Bronchial epithelial cell (primary cell): ENCODE measurements at regions not wholly inside any gene's neighbourhood (a gene's known extent, or its start where the extent isn't known, plus 50 kb on each side); places are given as distances from the start of the nearest gene placed in this dataset.
"Not testable (repeated sequence)": the region's sequence is repeated elsewhere in the genome, so short reads cannot be mapped to it uniquely, and the experiment has no call there.

Source experiments
- DNase-seq: peaks from one replicate; pipeline ENCODE4 v3.0.0-alpha.2; 2010; ENCODE audit warnings: low read depth
- FAIRE-seq: peaks from 2 replicates; lab custom pipeline; 2011; peaks lifted over from hg19 to GRCh38; lab: Jason Lieb, UNC
- H3K27me3 ChIP-seq: 2 replicates; pipeline ENCODE4 v1.5.1; 2011; ENCODE audit warnings: low read length; ENCODE audit not compliant: control insufficient read depth, insufficient read depth
- H3K36me3 ChIP-seq: 2 replicates; pipeline ENCODE4 v1.5.1; 2011; ENCODE audit warnings: low read length; ENCODE audit not compliant: control insufficient read depth, insufficient read depth
- H3K4me3 ChIP-seq: 2 replicates; pipeline ENCODE4 v1.5.1; 2011; ENCODE audit warnings: mild to moderate bottlenecking, low read depth, low read length, control low read depth
- CTCF ChIP-seq: IDR thresholded peaks from 2 replicates; pipeline ENCODE4 v1.5.1; 2011; ENCODE audit warnings: mild to moderate bottlenecking, moderate library complexity, low read length, control low read depth, inconsistent platforms; ENCODE audit not compliant: insufficient read depth, severe bottlenecking

- Histone ChIP-seq H3K36me3 (no peaks in the 10 kb centered on the region), H3K27me3 (no peaks in the 10 kb centered on the region), H3K4me3 (no peak overlapping the region)
- no peak for DNase-seq
- no peak for TF ChIP-seq CTCF
- no peak for FAIRE-seq
Measured at GRCh38 chr6:12622566-12622965, 94.0 kb upstream of the PHACTR1 start.

GRCh38 chr6:12624142-12624837 lies 92.3 kb upstream of the PHACTR1 start:
- H3K27me3 ChIP-seq, result no peaks in the 10 kb centered on the region
- no peaks in the 10 kb centered on the region for H3K36me3 ChIP-seq
- TF ChIP-seq CTCF, result no peak
- DNase-seq (no peak), FAIRE-seq (no peak)
- no peak overlapping the region for H3K4me3 ChIP-seq

GRCh38 chr6:12627053-12627452 lies 89.5 kb upstream of the PHACTR1 start:
- Histone ChIP-seq H3K4me3 (no peak overlapping the region), H3K27me3 (no peaks in the 10 kb centered on the region), H3K36me3 (no peaks in the 10 kb centered on the region)
- FAIRE-seq (no peak), DNase-seq (no peak)
- no peak for TF ChIP-seq CTCF

- Histone ChIP-seq H3K27me3 (no peaks in the 10 kb centered on the region), H3K4me3 (no peak overlapping the region), H3K36me3 (no peaks in the 10 kb centered on the region)
- no peak for FAIRE-seq
- DNase-seq, result no peak
- no peak for TF ChIP-seq CTCF
Measured at GRCh38 chr6:12628327-12628726, 88.2 kb upstream of the PHACTR1 start.

GRCh38 chr6:12633746-12634145 lies 82.8 kb upstream of the PHACTR1 start:
- H3K4me3 ChIP-seq, H3K36me3 ChIP-seq, H3K27me3 ChIP-seq, FAIRE-seq, DNase-seq: not testable (repeated sequence)

GRCh38 chr6:12635375-12635774 lies 81.2 kb upstream of the PHACTR1 start:
- DNase-seq (no peak), FAIRE-seq (no peak)
- H3K4me3 ChIP-seq, result no peak overlapping the region
- no peaks in the 10 kb centered on the region for H3K27me3 ChIP-seq
- TF ChIP-seq CTCF, result no peak
- H3K36me3 ChIP-seq, result no peaks in the 10 kb centered on the region
